ENCODE measurements at regions not wholly inside any gene's neighbourhood (a gene's known extent, or its start where the extent isn't known, plus 50 kb on each side); places are given as distances from the start of the nearest gene placed in this dataset.

DNA sequence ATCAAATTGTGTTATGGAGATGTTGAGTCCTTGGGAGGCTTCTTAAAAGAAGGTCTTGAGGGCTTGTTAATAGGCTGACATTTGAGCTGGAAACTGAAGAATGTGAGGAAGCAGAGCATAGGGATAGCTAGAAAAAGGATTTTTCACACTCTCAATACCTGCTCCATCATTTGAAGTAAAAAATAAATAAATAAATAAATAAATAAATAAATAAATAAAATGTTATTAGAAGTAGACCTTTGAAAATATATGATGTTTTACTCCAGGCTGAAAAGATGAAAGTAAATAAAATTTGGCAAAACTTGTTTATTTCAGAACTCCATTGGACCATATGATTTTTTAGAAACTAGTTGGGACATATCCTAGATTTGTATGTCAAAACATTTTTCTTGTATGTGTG, 1757.8 kb upstream of the TENM3 start:
- no peak for TF ChIP-seq CTCF (IDR thresholded peaks at IDR 0.05)
- TF ChIP-seq POLR2A (IDR thresholded peaks at IDR 0.05; ENCODE audit: low read depth), result no peak
- no peak for TF ChIP-seq POLR2AphosphoS5 (IDR thresholded peaks at IDR 0.05)

All from esophagus muscularis mucosa (tissue), 3 donors.